ENCODE measurements at regions not wholly inside any gene's neighbourhood (a gene's known extent, or its start where the extent isn't known, plus 50 kb on each side); places are given as distances from the start of the nearest gene placed in this dataset.

DNA sequence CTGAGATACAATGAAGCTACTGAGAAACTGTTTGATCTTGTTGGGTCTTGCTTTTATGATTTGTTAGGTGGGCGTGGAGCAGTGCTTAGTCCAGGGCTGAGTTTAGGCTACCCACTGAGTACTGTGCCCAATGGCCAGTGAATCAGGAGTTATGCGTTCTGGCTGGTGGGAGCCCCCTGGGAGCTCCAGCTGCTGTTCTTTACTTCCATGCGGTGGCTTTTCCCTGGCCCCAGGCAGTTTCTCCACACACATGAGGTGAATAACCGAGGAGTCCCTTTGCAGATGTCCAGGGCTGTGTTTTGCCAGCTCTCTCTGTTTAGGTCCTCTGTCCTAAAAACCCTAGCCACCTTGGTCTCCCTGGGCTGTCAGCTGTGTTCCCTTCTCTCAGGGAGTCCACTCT, 106.5 kb downstream of the KLF13 start:
- ChIA-PET POLR2A (interaction anchor here (0.9 to 4.7 kb wide), 2 partner anchors 41 to 78 kb away, joined by 3 to 39 read pairs; no protein-coding TSS in a partner anchor), CTCF (interaction anchor here (0.7 to 9.9 kb wide), 5 partner anchors 41 to 67 kb away, joined by 3 to 112 read pairs (median 3); no protein-coding TSS in a partner anchor)

- CTCF ChIA-PET = interaction anchor here (0.7 to 9.9 kb wide), 5 partner anchors 41 to 82 kb away, joined by 3 to 112 read pairs (median 7); no protein-coding TSS in a partner anchor
- POLR2A ChIA-PET = interaction anchor here (0.9 to 5.0 kb wide), 6 partner anchors 29 to 106 kb away, joined by 3 to 50 read pairs (median 32); partner anchors contain the start of gene KLF13
Observed at GRCh38 chr15:31433574-31433973, 106.9 kb downstream of the KLF13 start.

- CTCF ChIA-PET = interaction anchor here (1.0 to 9.9 kb wide), 16 partner anchors 22 to 171 kb away, joined by 3 to 112 read pairs (median 7); no protein-coding TSS in a partner anchor
- POLR2A ChIA-PET = interaction anchor here (0.8 to 5.0 kb wide), 17 partner anchors 9 to 219 kb away, joined by 3 to 50 read pairs (median 10); partner anchors contain the start of gene KLF13
Observed at GRCh38 chr15:31434275-31434587, 107.6 kb downstream of the KLF13 start.

- ChIA-PET CTCF (interaction anchor here (0.8 to 9.9 kb wide), 23 partner anchors 9 to 171 kb away, joined by 3 to 112 read pairs (median 5); no protein-coding TSS in a partner anchor), POLR2A (interaction anchor here (0.8 to 5.0 kb wide), 21 partner anchors 9 to 220 kb away, joined by 3 to 50 read pairs (median 8); partner anchors contain the start of gene KLF13)
Observed at GRCh38 chr15:31434588-31435260, 108.1 kb downstream of the KLF13 start.

- CTCF ChIA-PET = interaction anchor here (0.8 to 9.9 kb wide), 22 partner anchors 9 to 172 kb away, joined by 3 to 112 read pairs (median 6); no protein-coding TSS in a partner anchor
Observed at GRCh38 chr15:31435261-31435911, 108.8 kb downstream of the KLF13 start.

DNA sequence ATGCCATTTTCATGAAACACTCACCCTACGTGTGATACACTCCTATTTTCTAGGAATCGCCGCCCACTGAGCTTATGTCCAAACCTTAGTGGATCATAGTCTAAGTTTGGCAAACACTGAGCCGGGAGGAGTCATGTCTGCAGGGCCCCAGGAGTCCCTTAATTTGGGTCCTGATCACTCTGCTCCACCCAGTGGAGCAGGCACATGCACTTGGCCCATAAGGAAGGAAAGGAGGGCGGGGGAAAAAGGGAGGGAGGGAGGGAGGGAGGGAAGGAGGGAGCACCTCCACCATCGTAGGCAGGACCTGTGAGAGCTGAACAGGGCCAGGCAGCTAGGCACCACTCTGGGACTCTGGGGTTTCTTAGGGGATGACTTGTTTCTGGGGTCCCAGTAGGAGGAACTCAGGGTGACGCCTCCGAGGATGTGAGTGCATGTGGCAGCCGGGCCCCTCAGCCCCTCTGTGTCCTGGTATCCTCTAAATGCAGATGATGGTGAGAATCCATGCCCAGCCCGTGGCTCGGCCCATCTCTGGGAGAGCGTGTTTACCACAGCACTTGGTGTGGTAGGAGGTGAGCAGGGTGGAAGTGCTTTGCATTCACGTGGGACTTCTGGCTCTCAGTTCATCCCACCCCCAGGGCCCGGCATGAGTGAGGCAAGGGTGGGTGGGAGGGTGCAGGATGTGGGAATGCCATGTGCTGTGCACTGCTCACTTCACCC, 109.4 kb downstream of the KLF13 start:
- ChIA-PET CTCF (interaction anchor here (1.1 to 9.9 kb wide), 13 partner anchors 8 to 173 kb away, joined by 3 to 112 read pairs (median 11); no protein-coding TSS in a partner anchor), POLR2A (interaction anchor here (1.0 to 5.0 kb wide), 14 partner anchors 23 to 109 kb away, joined by 3 to 50 read pairs (median 12); partner anchors contain the start of gene KLF13)

More at GRCh38 chr15:31435261-31435911, 108.8 kb downstream of the KLF13 start:
- POLR2A ChIA-PET = interaction anchor here (1.0 to 5.0 kb wide), 18 partner anchors 8 to 220 kb away, joined by 3 to 50 read pairs (median 10); partner anchors contain the start of gene KLF13

- POLR2A ChIA-PET = interaction anchor here (0.6 to 5.0 kb wide), 10 partner anchors 18 to 110 kb away, joined by 3 to 50 read pairs (median 12); partner anchors contain the start of gene KLF13
- CTCF ChIA-PET = interaction anchor here (0.9 to 9.9 kb wide), 10 partner anchors 21 to 108 kb away, joined by 3 to 112 read pairs (median 6); no protein-coding TSS in a partner anchor
Observed at GRCh38 chr15:31437686-31438085, 111.1 kb downstream of the KLF13 start.

- ChIA-PET POLR2A (interaction anchor here (1.3 to 5.0 kb wide), 6 partner anchors 35 to 111 kb away, joined by 4 to 50 read pairs (median 19); partner anchors contain the start of gene KLF13), CTCF (interaction anchor here (0.6 to 9.9 kb wide), 10 partner anchors 20 to 87 kb away, joined by 3 to 112 read pairs (median 6); no protein-coding TSS in a partner anchor)
Observed at GRCh38 chr15:31438601-31439265, 112.1 kb downstream of the KLF13 start.

DNA sequence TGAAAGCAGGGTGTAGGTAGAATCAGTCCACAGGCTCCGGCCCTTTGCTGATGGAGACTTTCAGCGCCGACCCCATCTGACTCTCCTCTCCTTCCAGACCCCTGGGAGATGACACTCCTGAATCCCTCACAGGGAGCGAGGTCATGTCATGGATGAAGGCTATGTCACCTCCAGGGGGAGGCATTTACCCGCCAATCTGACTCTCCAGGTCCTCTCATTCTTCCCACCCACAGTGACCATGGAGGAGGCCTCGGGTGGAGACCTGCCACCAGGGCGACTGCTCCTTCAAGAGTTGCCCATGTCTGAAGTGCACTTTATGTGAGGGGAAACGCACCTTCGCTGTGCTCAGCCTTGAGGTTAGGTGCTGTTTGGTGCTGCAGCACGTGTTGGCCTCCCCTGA, 112.7 kb downstream of the KLF13 start:
- ChIA-PET CTCF (interaction anchor here (0.6 to 9.9 kb wide), 8 partner anchors 19 to 88 kb away, joined by 3 to 112 read pairs (median 6); no protein-coding TSS in a partner anchor), POLR2A (interaction anchor here (1.4 to 3.7 kb wide), 3 partner anchors 44 to 75 kb away, joined by 3 to 25 read pairs (median 13); no protein-coding TSS in a partner anchor)

GRCh38 chr15:31440216-31440615, 113.6 kb downstream of the KLF13 start:
- CTCF ChIA-PET = interaction anchor here (0.6 to 9.9 kb wide), 10 partner anchors 18 to 114 kb away, joined by 3 to 112 read pairs (median 5); partner anchors contain the start of gene KLF13

DNA sequence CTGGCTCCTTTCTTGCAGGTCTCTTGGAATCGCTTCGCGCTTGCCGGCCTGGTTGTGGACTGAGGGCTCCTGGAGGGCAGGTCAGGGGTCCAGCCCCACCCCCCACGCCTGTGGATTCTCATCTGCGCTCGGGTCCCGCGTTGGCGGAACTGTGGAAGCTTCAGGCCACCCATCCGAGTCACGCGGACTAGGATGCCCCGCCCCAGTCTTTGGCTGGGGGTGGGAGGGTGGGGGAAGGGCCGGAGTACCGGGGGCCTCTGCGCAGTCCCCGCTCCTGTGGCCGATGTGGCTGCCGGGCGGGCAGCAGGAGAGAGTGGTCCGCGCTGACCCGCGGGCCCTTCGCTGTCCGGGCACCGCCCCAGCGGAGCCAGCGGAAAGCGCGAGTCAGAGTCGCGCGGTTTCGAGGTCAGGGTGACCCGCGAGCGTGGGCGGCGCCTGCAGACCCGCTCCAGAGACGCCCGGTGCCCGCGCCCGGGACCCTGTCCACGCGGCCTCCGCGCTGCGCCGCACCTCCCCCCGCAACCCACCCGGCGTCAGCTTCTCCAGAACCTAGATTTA, 114.2 kb downstream of the KLF13 start:
- ChIA-PET CTCF (interaction anchor here (0.6 to 9.9 kb wide), 9 partner anchors 18 to 115 kb away, joined by 3 to 112 read pairs (median 6); partner anchors contain the start of gene KLF13), POLR2A (interaction anchor here (0.5 to 3.7 kb wide), 6 partner anchors 19 to 80 kb away, joined by 3 to 25 read pairs (median 4); no protein-coding TSS in a partner anchor)

More at GRCh38 chr15:31440216-31440615, 113.6 kb downstream of the KLF13 start:
- POLR2A ChIA-PET = interaction anchor here (0.7 to 3.7 kb wide), 4 partner anchors 20 to 76 kb away, joined by 3 to 25 read pairs (median 4); no protein-coding TSS in a partner anchor

GRCh38 chr15:31442226-31442625, 115.6 kb downstream of the KLF13 start:
- CTCF ChIA-PET = interaction anchor here (1.6 to 9.9 kb wide), 3 partner anchors 17 to 46 kb away, joined by 4 to 112 read pairs (median 6); no protein-coding TSS in a partner anchor
- POLR2A ChIA-PET = interaction anchor here (1.3 kb wide), 1 partner anchor 32 kb away, joined by 3 read pairs; no protein-coding TSS in a partner anchor

- ChIA-PET POLR2A (interaction anchor here (1.3 kb wide), 2 partner anchors 8 to 31 kb away, joined by 3 to 8 read pairs; no protein-coding TSS in a partner anchor), CTCF (interaction anchor here (1.4 to 9.9 kb wide), 5 partner anchors 7 to 46 kb away, joined by 4 to 112 read pairs (median 5); no protein-coding TSS in a partner anchor)
Observed at GRCh38 chr15:31442699-31443111, 116.1 kb downstream of the KLF13 start.

- POLR2A ChIA-PET = no interaction called here
Observed at GRCh38 chr15:31444844-31445243, 118.2 kb downstream of the KLF13 start.

GRCh38 chr15:31446546-31446945, 119.9 kb downstream of the KLF13 start:
- POLR2A ChIA-PET = no interaction called here
- CTCF ChIA-PET = no interaction called here

More at GRCh38 chr15:31444844-31445243, 118.2 kb downstream of the KLF13 start:
- CTCF ChIA-PET = interaction anchor here (1.3 to 2.1 kb wide), 2 partner anchors 10 to 52 kb away, joined by 3 to 5 read pairs; no protein-coding TSS in a partner anchor

GRCh38 chr15:31447931-31448634, 121.4 kb downstream of the KLF13 start:
- CTCF ChIA-PET = interaction anchor here (0.8 kb wide), 1 partner anchor 41 kb away, joined by 4 read pairs; no protein-coding TSS in a partner anchor

More at GRCh38 chr15:31447931-31448634, 121.4 kb downstream of the KLF13 start:
- POLR2A ChIA-PET = no interaction called here

Measured in activated CD8-positive, alpha-beta memory T cell treated with anti-CD3 and anti-CD28 coated beads for 36 hours (primary cell).